ENCODE measurements at regions not wholly inside any gene's neighbourhood (a gene's known extent, or its start where the extent isn't known, plus 50 kb on each side); places are given as distances from the start of the nearest gene placed in this dataset.
A peak's percentile ranks its signal among the peaks of the same experiment; 100 is the strongest.

- DNase-seq = no peak
Measured at GRCh38 chr14:28059254-28059653, 707.3 kb upstream of the FOXG1 start.

- DNase-seq = no peak
Measured at GRCh38 chr14:28061006-28061405, 705.6 kb upstream of the FOXG1 start.

GRCh38 chr14:28077021-28077420, 689.6 kb upstream of the FOXG1 start:
- peak; percentile 61 for DNase-seq

- no peak for DNase-seq
Measured at GRCh38 chr14:28083389-28083788, 683.2 kb upstream of the FOXG1 start.

- no peak for DNase-seq
Measured at GRCh38 chr14:28088125-28088524, 678.5 kb upstream of the FOXG1 start.

GRCh38 chr14:28097585-28097984, 669.0 kb upstream of the FOXG1 start:
- DNase-seq = no peak

- DNase-seq = no peak
Measured at GRCh38 chr14:28098856-28099255, 667.7 kb upstream of the FOXG1 start.

GRCh38 chr14:28102001-28102400, 664.6 kb upstream of the FOXG1 start:
- DNase-seq = no peak

- no peak for DNase-seq
Measured at GRCh38 chr14:28102814-28103213, 663.8 kb upstream of the FOXG1 start.

GRCh38 chr14:28113311-28113710, 653.3 kb upstream of the FOXG1 start:
- no peak for DNase-seq

GRCh38 chr14:28116716-28117115, 649.9 kb upstream of the FOXG1 start:
- no peak for DNase-seq

GRCh38 chr14:28119849-28120248, 646.7 kb upstream of the FOXG1 start:
- DNase-seq = no peak

- DNase-seq = no peak
Measured at GRCh38 chr14:28120391-28120790, 646.2 kb upstream of the FOXG1 start.

- DNase-seq = no peak
Measured at GRCh38 chr14:28121512-28122297, 644.9 kb upstream of the FOXG1 start.

- DNase-seq = no peak
Measured at GRCh38 chr14:28130610-28131284, 635.8 kb upstream of the FOXG1 start.

- DNase-seq = no peak
Measured at GRCh38 chr14:28138341-28138740, 628.2 kb upstream of the FOXG1 start.

GRCh38 chr14:28141662-28142061, 624.9 kb upstream of the FOXG1 start:
- no peak for DNase-seq

- DNase-seq = peak; percentile 35
Measured at GRCh38 chr14:28142400-28143015, 624.1 kb upstream of the FOXG1 start.

- no peak for DNase-seq
Measured at GRCh38 chr14:28143316-28143715, 623.3 kb upstream of the FOXG1 start.

GRCh38 chr14:28151926-28152325, 614.7 kb upstream of the FOXG1 start:
- DNase-seq = no peak

GRCh38 chr14:28152453-28153044, 614.0 kb upstream of the FOXG1 start:
- DNase-seq = no peak

GRCh38 chr14:28157289-28157869, 609.2 kb upstream of the FOXG1 start:
- no peak for DNase-seq

All from hematopoietic multipotent progenitor cell treated with erythropoietin and hydrocortisone succinate and interleukin-3 and kit ligand, for 6 days (in vitro differentiated cells).